ENCODE measurements at regions not wholly inside any gene's neighbourhood (a gene's known extent, or its start where the extent isn't known, plus 50 kb on each side); places are given as distances from the start of the nearest gene placed in this dataset.

DNA sequence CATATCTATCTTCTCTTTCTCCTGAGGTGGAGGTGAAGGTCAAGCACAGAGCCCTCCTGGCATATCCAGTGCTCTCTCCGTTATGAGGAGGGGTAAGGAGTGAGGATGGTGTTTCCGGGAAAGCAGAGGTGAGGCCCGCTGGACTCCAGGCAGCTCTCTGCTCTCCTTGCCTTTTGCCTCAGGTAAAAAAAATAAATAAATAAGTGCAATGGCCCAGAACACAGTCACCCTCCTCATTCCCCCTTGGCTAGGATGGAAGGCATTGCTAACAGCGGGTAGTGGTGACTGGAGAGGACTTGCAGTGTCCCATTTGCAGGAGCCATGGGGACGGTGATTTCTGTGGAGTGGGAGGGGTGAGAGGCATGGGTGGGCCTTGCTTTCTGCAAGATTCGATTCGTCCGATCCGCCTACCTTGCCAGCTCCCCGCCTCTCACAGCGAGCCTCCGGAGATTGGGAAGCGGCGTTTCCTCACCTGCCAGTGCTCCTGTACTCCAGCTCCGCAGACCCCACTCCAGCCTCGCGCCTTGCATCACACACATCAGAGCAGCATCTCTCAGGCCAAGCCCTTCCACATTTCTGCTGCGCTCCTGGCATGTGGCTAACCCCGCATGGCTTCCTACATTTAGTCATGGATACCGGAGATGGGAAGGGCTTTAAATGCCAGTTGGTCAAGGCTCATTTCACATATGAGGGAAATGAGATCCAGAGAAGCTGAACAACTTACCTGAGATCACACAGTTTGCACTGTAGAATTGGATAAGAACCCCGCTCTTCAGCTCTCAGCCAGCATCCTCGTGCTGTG lies 155.2 kb downstream of the VAPA start:
- Histone ChIP-seq H3K27me3 (no peaks in the 10 kb centered on the region), H3K4me1 (peaks cover 6% of the 10 kb centered on the region), H3K9me3 (no peaks in the 10 kb centered on the region), H3K36me3 (no peaks in the 10 kb centered on the region), H3K4me3 (no peak overlapping the region), H3K27ac (no peak overlapping the region)
- no peak for DNase-seq (ENCODE audit: extremely low spot score in 2 of 2)
- TF ChIP-seq POLR2AphosphoS5 (IDR thresholded peaks at IDR 0.05; ENCODE audit: insufficient read depth in 1 of 2, low read depth in 1 of 2), result no peak
- no peak for TF ChIP-seq POLR2A (IDR thresholded peaks at IDR 0.05)
- intact Hi-C loops (cut with DNase I), result no loop called here

DNA sequence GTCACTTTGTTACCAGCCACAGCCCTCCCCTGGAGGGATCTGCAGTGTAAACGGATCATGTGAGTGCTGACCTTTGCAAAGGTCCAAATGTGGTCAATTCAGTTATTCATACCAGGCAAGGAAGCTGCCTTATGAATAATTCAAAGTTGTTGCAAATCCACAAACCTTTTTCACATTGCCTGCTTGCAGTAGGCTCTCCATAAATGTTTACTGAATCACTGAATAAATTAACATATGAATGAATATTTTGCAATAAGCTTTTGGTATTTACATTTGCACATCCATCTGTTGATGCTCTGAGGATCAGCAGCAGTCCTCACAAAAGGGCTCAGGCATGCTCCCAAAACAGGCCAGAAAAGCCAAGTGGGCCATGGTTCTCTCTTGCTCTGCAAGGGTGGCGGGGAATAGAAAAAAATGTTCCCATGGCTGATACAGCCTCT lies 156.8 kb downstream of the VAPA start:
- no peaks in the 10 kb centered on the region for H3K9me3 ChIP-seq
- H3K4me3 ChIP-seq, result no peak overlapping the region
- no peaks in the 10 kb centered on the region for H3K36me3 ChIP-seq
- H3K27ac ChIP-seq, result no peak overlapping the region
- intact Hi-C loops (cut with DNase I), result no loop called here
- DNase-seq (ENCODE audit: extremely low spot score in 2 of 2), result no peak
- TF ChIP-seq, protein P1, sequence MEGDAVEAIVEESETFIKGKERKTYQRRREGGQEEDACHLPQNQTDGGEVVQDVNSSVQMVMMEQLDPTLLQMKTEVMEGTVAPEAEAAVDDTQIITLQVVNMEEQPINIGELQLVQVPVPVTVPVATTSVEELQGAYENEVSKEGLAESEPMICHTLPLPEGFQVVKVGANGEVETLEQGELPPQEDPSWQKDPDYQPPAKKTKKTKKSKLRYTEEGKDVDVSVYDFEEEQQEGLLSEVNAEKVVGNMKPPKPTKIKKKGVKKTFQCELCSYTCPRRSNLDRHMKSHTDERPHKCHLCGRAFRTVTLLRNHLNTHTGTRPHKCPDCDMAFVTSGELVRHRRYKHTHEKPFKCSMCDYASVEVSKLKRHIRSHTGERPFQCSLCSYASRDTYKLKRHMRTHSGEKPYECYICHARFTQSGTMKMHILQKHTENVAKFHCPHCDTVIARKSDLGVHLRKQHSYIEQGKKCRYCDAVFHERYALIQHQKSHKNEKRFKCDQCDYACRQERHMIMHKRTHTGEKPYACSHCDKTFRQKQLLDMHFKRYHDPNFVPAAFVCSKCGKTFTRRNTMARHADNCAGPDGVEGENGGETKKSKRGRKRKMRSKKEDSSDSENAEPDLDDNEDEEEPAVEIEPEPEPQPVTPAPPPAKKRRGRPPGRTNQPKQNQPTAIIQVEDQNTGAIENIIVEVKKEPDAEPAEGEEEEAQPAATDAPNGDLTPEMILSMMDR (IDR thresholded peaks at IDR 0.05), result no peak
- no peak for TF ChIP-seq POLR2A (IDR thresholded peaks at IDR 0.05)
- no peak for TF ChIP-seq POLR2AphosphoS5 (IDR thresholded peaks at IDR 0.05; ENCODE audit: insufficient read depth in 1 of 2, low read depth in 1 of 2)
- peaks cover 6% of the 10 kb centered on the region for H3K4me1 ChIP-seq
- H3K27me3 ChIP-seq, result no peaks in the 10 kb centered on the region

DNA sequence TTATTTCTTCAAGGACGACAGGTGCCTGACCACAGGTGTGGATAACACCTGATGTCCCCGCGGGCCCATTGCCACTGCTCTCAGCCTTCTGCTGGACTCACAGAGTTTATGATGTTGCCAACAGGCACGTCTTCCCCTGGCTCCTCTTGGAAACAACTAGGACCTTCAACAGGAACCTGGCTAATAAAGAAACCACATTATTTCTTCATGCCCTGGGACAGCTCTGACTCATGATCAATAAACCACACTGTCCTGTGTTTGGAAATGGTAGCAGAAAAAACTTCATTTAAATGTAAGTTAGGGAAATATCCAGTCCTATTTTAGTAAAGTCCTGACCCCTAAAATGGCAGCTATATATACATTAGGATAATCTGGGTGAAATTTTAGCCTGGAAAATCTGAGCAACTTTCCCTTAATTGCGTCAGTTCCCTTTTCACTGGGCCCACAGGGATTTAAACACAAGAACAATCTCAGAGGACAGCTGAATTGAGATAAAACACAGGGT lies 158.9 kb downstream of the VAPA start:
- H3K4me1 ChIP-seq, result peaks cover 6% of the 10 kb centered on the region
- DNase-seq (ENCODE audit: extremely low spot score in 2 of 2), result no peak
- no peaks in the 10 kb centered on the region for H3K27me3 ChIP-seq
- no peaks in the 10 kb centered on the region for H3K9me3 ChIP-seq
- no peak for TF ChIP-seq POLR2A (IDR thresholded peaks at IDR 0.05)
- TF ChIP-seq POLR2AphosphoS5 (IDR thresholded peaks at IDR 0.05; ENCODE audit: insufficient read depth in 1 of 2, low read depth in 1 of 2), result no peak
- TF ChIP-seq, protein P1 (IDR thresholded peaks at IDR 0.05), result no peak
- H3K36me3 ChIP-seq, result no peaks in the 10 kb centered on the region
- H3K4me3 ChIP-seq, result no peak overlapping the region
- intact Hi-C loops (cut with DNase I), result no loop called here
- H3K27ac ChIP-seq, result no peak overlapping the region

DNA sequence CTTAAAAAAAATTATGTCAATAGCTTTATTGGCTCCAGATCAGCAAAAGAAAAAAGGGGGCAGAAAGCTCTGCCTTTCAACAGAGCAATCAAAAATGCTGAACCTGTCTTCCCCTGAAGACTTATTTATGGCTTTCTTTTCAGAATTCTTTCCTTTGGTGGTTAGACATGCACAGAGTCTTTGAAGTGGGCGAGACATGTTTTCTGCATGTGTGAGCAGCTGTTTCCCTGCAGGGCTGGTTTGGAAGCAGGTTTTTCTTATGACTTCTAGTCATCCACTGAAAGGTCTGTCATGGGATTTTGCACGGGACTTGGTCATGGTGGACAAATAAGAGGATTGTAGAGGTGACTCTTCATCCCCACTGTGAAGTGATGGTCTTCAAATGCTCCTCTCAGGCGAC lies 160.3 kb downstream of the VAPA start:
- no peak for DNase-seq (ENCODE audit: extremely low spot score in 2 of 2)
- intact Hi-C loops (cut with DNase I), result no loop called here
- H3K27ac ChIP-seq, result no peak overlapping the region
- no peaks in the 10 kb centered on the region for H3K36me3 ChIP-seq
- H3K4me3 ChIP-seq, result no peak overlapping the region
- no peaks in the 10 kb centered on the region for H3K9me3 ChIP-seq
- peaks cover 6% of the 10 kb centered on the region for H3K4me1 ChIP-seq
- H3K27me3 ChIP-seq, result no peaks in the 10 kb centered on the region
- no peak for TF ChIP-seq POLR2AphosphoS5 (IDR thresholded peaks at IDR 0.05; ENCODE audit: insufficient read depth in 1 of 2, low read depth in 1 of 2)
- TF ChIP-seq, protein P1 (IDR thresholded peaks at IDR 0.05), result no peak
- TF ChIP-seq POLR2A (IDR thresholded peaks at IDR 0.05), result no peak

DNA sequence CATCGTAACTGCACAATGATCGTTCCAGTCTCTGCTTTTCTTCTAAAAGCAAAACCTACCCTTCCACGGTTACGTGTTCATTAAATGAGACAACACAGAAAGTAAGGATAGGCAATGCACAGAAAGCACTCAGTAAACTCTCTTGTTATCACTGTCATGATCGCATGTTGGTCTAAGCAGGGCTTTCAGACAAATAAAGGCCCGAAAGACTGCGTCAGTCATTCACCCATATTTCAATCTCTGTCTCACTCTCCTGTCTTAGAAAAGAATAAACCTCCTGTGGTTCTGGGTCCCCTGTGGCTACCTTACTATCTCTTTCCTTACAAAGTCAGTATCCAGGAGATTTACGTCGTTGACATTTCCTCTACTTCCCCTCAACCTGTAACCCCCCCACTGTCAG lies 160.9 kb downstream of the VAPA start:
- intact Hi-C loops (cut with DNase I), result no loop called here
- H3K27ac ChIP-seq, result no peak overlapping the region
- H3K9me3 ChIP-seq, result no peaks in the 10 kb centered on the region
- TF ChIP-seq POLR2AphosphoS5 (IDR thresholded peaks at IDR 0.05; ENCODE audit: insufficient read depth in 1 of 2, low read depth in 1 of 2) (no peak), POLR2A (IDR thresholded peaks at IDR 0.05) (no peak)
- TF ChIP-seq, protein P1 (IDR thresholded peaks at IDR 0.05), result no peak
- no peak for DNase-seq (ENCODE audit: extremely low spot score in 2 of 2)
- H3K4me3 ChIP-seq, result no peak overlapping the region
- H3K4me1 ChIP-seq, result peaks cover 6% of the 10 kb centered on the region
- no peaks in the 10 kb centered on the region for H3K27me3 ChIP-seq
- H3K36me3 ChIP-seq, result no peaks in the 10 kb centered on the region
